Epithelial cell of proximal tubule (primary cell): ENCODE measurements at regions not wholly inside any gene's neighbourhood (a gene's known extent, or its start where the extent isn't known, plus 50 kb on each side); places are given as distances from the start of the nearest gene placed in this dataset.

Source experiments
- DNase-seq: peaks from one replicate; pipeline ENCODE4 v3.0.0-alpha.2; 2011; ENCODE audit warnings: low read depth
- H3K4me3 ChIP-seq: 2 replicates; pipeline ENCODE4 v1.5.1; 2011; ENCODE audit warnings: low read depth, mild to moderate bottlenecking, low read length
- TF ChIP-seq, protein P1 (sequence below): conservative IDR thresholded peaks from 2 replicates; pipeline ENCODE4 v1.5.1; 2012; ENCODE audit warnings: low read depth, mild to moderate bottlenecking, low read length

DNA sequence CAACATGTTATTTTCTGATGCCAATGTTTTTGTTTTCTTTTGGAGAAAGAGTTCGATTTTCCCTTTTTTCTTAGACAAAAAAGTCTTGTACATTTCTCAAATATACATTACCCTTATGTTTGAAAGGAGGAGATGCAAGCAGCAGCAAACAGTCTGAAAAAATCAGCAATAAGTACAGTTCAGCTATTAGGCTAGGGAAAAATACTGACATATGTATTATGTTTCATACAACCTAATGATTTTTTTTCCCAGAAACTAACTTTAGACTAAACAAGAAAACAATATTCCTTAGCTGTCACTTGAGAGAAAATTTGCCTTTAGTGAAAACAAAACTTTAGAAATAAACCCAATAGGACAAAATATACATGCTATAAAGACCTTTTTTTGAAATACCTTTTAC is 1223.5 kb downstream of the SLITRK1 start:
- no peak overlapping the region for H3K4me3 ChIP-seq
- TF ChIP-seq, protein P1, sequence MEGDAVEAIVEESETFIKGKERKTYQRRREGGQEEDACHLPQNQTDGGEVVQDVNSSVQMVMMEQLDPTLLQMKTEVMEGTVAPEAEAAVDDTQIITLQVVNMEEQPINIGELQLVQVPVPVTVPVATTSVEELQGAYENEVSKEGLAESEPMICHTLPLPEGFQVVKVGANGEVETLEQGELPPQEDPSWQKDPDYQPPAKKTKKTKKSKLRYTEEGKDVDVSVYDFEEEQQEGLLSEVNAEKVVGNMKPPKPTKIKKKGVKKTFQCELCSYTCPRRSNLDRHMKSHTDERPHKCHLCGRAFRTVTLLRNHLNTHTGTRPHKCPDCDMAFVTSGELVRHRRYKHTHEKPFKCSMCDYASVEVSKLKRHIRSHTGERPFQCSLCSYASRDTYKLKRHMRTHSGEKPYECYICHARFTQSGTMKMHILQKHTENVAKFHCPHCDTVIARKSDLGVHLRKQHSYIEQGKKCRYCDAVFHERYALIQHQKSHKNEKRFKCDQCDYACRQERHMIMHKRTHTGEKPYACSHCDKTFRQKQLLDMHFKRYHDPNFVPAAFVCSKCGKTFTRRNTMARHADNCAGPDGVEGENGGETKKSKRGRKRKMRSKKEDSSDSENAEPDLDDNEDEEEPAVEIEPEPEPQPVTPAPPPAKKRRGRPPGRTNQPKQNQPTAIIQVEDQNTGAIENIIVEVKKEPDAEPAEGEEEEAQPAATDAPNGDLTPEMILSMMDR: no peak
- no peak for DNase-seq

DNA sequence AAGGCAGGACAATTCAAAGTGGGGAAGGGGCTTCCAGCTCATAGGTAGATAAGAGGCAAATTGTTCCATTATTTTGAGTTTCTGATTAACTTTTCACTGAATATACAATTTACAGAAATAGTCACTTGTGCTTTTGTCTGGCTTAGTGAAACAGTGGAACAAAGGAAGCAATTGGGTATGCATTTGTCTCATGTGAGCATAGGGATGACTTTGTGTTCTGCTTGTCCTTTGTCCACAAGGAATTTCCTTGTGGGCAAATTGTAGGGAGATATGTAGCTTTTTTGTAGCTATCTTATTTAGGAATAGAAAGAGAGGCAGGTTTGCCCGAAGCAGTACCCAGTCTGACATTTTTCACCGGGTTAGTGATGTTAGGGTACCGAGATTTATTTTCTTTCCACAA is 1224.8 kb downstream of the SLITRK1 start:
- DNase-seq: no peak
- TF ChIP-seq, protein P1: no peak
- no peak overlapping the region for H3K4me3 ChIP-seq

DNA sequence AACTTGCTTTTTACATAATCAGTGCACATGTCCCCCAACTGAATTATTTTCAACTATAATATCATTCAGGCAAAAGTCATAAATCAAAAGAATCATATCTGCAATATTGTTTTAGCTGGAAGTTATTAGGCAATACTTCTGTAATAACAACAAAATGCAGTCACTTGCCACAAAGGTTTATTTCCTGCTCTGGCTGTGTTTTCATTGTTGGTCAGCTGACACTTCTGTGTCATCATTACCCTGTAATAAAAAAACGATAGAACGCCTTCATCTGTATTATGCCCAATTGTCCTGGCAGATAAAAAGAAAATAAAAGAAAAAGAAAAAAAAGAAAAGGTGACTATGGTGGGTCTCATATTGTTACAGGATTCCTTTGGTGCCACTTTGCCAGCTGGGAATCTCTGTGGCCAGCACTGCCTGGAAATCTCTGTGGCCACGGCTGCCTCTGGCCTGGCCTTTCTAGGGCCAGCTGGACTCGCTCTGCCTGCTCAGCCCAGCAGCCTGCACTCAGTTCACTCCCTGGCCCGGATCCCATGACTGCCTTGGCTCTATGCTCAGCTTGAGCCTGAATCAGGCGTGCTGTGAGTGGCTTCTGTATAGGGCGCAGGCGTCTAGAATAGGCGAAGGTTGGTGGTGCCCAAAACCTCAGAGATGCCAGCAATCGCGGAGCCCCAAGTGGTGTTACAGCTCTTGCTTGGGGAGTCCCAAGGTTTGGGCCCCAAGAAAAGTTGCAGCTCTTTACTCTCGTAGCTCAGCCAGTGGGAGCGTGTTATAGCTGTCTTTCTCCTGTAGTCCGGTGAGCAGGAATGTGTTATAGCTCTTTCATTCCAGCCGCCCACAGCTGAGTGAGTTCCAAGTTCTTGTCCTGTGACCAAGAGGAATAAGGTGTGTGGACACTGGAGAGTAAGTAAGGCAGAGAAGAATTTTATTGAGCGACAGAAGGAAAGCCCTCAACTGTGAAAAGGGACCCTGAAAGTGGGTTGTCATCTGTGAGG is 1227.1 kb downstream of the SLITRK1 start:
- DNase-seq: no peak
- no peak overlapping the region for H3K4me3 ChIP-seq
- TF ChIP-seq, protein P1: no peak

DNA sequence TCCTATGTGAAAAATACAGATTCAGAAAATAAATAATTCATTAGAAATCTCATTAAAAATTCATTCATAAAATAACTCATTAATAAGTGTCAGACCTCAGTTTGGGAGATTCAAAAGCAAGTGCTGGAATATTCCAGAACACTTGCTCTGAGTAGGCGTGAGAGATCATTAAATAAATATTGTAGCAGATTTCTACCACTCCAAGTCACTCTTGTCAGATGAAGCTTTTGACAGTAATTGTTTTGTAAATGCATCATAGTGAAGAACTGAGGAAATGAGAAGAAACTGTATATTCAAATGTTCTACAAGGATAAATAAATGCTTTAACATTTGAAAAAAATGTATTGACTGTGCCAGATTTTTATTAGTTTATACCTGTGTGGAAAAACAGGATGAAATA is 1228.1 kb downstream of the SLITRK1 start:
- no peak overlapping the region for H3K4me3 ChIP-seq
- DNase-seq: no peak
- TF ChIP-seq, protein P1: no peak

DNA sequence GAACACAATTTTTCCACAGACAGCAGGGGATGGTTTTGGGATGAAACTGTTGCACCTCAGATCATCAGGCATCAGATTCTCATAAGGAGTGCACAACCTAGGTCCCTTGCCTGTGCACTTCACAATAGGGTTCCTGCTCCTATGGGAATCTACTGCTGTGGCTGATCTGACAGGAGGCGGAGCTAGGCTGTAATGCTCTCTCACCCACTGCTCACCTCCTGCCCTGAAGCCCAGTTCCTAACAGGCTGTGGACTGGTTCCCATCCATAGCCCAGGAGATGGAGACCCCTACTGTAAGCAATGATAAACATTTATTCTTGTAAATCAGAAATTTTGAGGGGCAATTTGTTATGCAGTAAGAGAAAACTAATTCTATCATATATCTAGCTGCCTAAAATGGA is 1234.7 kb downstream of the SLITRK1 start:
- TF ChIP-seq, protein P1: no peak

DNA sequence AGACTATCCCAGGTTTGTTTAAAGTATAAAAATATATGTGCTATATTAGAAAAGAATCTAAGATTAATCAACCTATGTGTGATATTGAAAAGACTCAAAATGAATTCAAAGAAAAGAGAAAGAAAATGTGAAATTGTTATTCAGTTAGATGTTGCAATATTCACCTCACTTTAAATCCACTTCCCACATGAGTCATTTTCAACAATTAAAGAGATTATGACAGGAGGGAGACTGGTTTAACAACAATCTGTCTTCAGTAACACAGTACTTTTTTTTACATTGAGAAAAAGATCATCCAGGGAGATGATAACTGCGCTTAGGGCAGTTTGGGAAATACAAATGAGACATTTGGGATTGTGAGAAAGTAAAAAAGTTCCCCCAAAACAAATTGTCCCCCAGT is 1246.2 kb downstream of the SLITRK1 start:
- no peak for DNase-seq
- no peak overlapping the region for H3K4me3 ChIP-seq
- TF ChIP-seq, protein P1: no peak

More for the DNA sequence above, 1234.7 kb downstream of the SLITRK1 start:
- no peak for DNase-seq
- H3K4me3 ChIP-seq: no peak overlapping the region
